ENCODE measurements at regions not wholly inside any gene's neighbourhood (a gene's known extent, or its start where the extent isn't known, plus 50 kb on each side); places are given as distances from the start of the nearest gene placed in this dataset.
"Not testable (repeated sequence)": the region's sequence is repeated elsewhere in the genome, so short reads cannot be mapped to it uniquely, and the experiment has no call there.

DNA sequence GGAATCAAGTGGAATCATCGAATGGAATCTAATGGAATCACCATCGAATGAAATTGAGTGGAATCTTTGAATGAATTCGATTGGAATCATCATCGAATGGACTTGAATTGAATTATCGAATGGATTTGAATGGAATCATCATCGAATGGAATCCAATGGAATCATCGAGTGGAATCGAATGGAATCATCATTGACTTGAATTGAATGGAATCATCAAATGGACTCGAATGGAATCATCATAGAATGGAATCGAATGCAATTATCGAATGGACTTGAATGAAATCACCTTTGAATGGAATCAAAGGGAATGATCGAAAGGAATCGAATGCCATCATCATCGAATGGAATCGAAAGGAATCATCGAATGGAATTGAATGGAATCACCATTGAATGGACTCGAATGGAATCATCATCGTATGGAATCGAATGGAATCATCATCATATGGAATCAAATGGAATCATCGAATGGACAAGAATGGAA, 231.6 kb downstream of the SHCBP1 start:
- BruUV-seq (replicated peaks); H3K27me3 ChIP-seq (ENCODE audit: control insufficient read depth in 1 of 2, insufficient read depth in 2 of 2, low read length in 2 of 2); intact Hi-C loops (cut with micrococcal nuclease; ENCODE audit: unreplicated experiment); H3K4me3 ChIP-seq (replicated peaks in 1 of 3; ENCODE audit: insufficient read depth in 1 of 3, low read depth in 2 of 3, low read length in 3 of 3); H3K27ac ChIP-seq (ENCODE audit: extremely low read length, insufficient read depth, low read length); H3K36me3 ChIP-seq (replicated peaks in 1 of 2; ENCODE audit: control insufficient read depth in 1 of 2, insufficient read depth in 2 of 2, low read length in 2 of 2); FAIRE-seq; ATAC-seq; POLR2A ChIA-PET; H3K9ac ChIP-seq (ENCODE audit: insufficient read depth, low read depth, low read length); CTCF ChIA-PET (ENCODE audit: low intra/inter-chr PET ratio, low total read pairs); H3K79me2 ChIP-seq (ENCODE audit: insufficient read depth, low read length); H3K4me2 ChIP-seq (ENCODE audit: low read depth, low read length); H4K20me1 ChIP-seq (ENCODE audit: insufficient read depth, low read length); H2AFZ ChIP-seq (ENCODE audit: low read length); in situ Hi-C loops (cut with HindIII; ENCODE audit: extremely low pct_ligation_motif_present, low pct_unique_long_range_greater_than_20kb); H3K4me1 ChIP-seq (ENCODE audit: insufficient read depth, low read length); H3K9me3 ChIP-seq (ENCODE audit: low read length): not testable (repeated sequence)
- 37% methylated on average over 20 of the region's 20 CpGs for WGBS (ENCODE audit: low lambda C conversion rate)
- TF ChIP-seq HOXA9 (CRISPR knock-in tag; IDR thresholded peaks at IDR 0.05; ENCODE audit: borderline replicate concordance), result peak; percentile 82
- 0 out of 2 replicates have a peak, but pooled peaks have one; percentile 74 for TF ChIP-seq HOXA7 (CRISPR knock-in tag; IDR thresholded peaks at IDR 0.05)
- TF ChIP-seq, protein P1, sequence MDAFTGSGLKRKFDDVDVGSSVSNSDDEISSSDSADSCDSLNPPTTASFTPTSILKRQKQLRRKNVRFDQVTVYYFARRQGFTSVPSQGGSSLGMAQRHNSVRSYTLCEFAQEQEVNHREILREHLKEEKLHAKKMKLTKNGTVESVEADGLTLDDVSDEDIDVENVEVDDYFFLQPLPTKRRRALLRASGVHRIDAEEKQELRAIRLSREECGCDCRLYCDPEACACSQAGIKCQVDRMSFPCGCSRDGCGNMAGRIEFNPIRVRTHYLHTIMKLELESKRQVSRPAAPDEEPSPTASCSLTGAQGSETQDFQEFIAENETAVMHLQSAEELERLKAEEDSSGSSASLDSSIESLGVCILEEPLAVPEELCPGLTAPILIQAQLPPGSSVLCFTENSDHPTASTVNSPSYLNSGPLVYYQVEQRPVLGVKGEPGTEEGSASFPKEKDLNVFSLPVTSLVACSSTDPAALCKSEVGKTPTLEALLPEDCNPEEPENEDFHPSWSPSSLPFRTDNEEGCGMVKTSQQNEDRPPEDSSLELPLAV (CRISPR knock-in tag; conservative IDR thresholded peaks at IDR 0.05; ENCODE audit: low read depth), result peak; percentile 98
- TF ChIP-seq, protein P2, sequence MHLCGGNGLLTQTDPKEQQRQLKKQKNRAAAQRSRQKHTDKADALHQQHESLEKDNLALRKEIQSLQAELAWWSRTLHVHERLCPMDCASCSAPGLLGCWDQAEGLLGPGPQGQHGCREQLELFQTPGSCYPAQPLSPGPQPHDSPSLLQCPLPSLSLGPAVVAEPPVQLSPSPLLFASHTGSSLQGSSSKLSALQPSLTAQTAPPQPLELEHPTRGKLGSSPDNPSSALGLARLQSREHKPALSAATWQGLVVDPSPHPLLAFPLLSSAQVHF (CRISPR knock-in tag; IDR thresholded peaks at IDR 0.05), result peak; percentile 94
- 0 out of 2 replicates have a peak, but pooled peaks have one; percentile 60 for TF ChIP-seq JDP2 (CRISPR knock-in tag; IDR thresholded peaks at IDR 0.05; ENCODE audit: borderline replicate concordance)
- TF ChIP-seq, protein P3, sequence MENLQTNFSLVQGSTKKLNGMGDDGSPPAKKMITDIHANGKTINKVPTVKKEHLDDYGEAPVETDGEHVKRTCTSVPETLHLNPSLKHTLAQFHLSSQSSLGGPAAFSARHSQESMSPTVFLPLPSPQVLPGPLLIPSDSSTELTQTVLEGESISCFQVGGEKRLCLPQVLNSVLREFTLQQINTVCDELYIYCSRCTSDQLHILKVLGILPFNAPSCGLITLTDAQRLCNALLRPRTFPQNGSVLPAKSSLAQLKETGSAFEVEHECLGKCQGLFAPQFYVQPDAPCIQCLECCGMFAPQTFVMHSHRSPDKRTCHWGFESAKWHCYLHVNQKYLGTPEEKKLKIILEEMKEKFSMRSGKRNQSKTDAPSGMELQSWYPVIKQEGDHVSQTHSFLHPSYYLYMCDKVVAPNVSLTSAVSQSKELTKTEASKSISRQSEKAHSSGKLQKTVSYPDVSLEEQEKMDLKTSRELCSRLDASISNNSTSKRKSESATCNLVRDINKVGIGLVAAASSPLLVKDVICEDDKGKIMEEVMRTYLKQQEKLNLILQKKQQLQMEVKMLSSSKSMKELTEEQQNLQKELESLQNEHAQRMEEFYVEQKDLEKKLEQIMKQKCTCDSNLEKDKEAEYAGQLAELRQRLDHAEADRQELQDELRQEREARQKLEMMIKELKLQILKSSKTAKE (CRISPR knock-in tag; IDR thresholded peaks at IDR 0.05; ENCODE audit: borderline replicate concordance), result peak; percentile 87; the same call in 1 of the 2 replicates
- TF ChIP-seq, protein P4, sequence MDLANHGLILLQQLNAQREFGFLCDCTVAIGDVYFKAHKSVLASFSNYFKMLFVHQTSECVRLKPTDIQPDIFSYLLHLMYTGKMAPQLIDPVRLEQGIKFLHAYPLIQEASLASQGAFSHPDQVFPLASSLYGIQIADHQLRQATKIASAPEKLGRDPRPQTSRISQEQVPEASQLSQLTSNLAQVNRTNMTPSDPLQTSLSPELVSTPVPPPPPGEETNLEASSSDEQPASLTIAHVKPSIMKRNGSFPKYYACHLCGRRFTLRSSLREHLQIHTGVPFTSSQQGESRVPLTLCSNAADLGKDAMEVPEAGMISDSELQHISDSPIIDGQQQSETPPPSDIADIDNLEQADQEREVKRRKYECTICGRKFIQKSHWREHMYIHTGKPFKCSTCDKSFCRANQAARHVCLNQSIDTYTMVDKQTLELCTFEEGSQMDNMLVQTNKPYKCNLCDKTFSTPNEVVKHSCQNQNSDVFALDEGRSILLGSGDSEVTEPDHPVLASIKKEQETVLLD (CRISPR knock-in tag; IDR thresholded peaks at IDR 0.05; ENCODE audit: low read depth), result peak; percentile 92
- TF ChIP-seq ZNF562 (CRISPR knock-in tag; IDR thresholded peaks at IDR 0.05; ENCODE audit: borderline replicate concordance), result peak; percentile 92; the same call in 1 of the 2 replicates
- TF ChIP-seq ZNF589 (CRISPR knock-in tag; conservative IDR thresholded peaks at IDR 0.05), result peak; percentile 99
- TF ChIP-seq ZNF780A (CRISPR knock-in tag; IDR thresholded peaks at IDR 0.05), result peak; percentile 92; the same call in 1 of the 2 replicates
- 0 out of 2 replicates have a peak, but pooled peaks have one; percentile 95 for TF ChIP-seq ZNF672 (CRISPR knock-in tag; IDR thresholded peaks at IDR 0.05)
- peak; percentile 68 for TF ChIP-seq ZNF496 (CRISPR knock-in tag; IDR thresholded peaks at IDR 0.05; ENCODE audit: insufficient replicate concordance)
- peak; percentile 96 for TF ChIP-seq ZNF841 (CRISPR knock-in tag; IDR thresholded peaks at IDR 0.05; ENCODE audit: borderline replicate concordance)
- TF ChIP-seq JUNB (CRISPR knock-in tag; IDR thresholded peaks at IDR 0.05; ENCODE audit: borderline replicate concordance), result peak; percentile 90
- TF ChIP-seq, protein P5, sequence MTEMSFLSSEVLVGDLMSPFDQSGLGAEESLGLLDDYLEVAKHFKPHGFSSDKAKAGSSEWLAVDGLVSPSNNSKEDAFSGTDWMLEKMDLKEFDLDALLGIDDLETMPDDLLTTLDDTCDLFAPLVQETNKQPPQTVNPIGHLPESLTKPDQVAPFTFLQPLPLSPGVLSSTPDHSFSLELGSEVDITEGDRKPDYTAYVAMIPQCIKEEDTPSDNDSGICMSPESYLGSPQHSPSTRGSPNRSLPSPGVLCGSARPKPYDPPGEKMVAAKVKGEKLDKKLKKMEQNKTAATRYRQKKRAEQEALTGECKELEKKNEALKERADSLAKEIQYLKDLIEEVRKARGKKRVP (CRISPR knock-in tag; IDR thresholded peaks at IDR 0.05), result peak in 1 of 2 experiments; percentile 73; a peak in 2 of 4 replicates
- peak; percentile 98 for DNase-seq (ENCODE audit: low spot score)
